Suprapubic skin (tissue), 4 donors: ENCODE measurements at regions not wholly inside any gene's neighbourhood (a gene's known extent, or its start where the extent isn't known, plus 50 kb on each side); places are given as distances from the start of the nearest gene placed in this dataset.
"Not testable (repeated sequence)": the region's sequence is repeated elsewhere in the genome, so short reads cannot be mapped to it uniquely, and the experiment has no call there.

Source experiments
- DNase-seq, 2 donors: peaks; one replicate each; pipeline ENCODE4 v3.0.0-alpha.2; 2019; ENCODE audit warnings: low spot score in 2 of 2
- H3K27ac ChIP-seq: fragments of 200-600 bp; sonication (generic); one replicate; pipeline ENCODE4 v1.5.1; 2019
- H3K27me3 ChIP-seq: fragments of 200-600 bp; sonication (generic); one replicate; pipeline ENCODE4 v1.5.1; 2019
- H3K36me3 ChIP-seq: fragments of 200-600 bp; sonication (generic); one replicate; pipeline ENCODE4 v1.5.1; 2019
- H3K4me1 ChIP-seq: fragments of 200-600 bp; sonication (generic); one replicate; pipeline ENCODE4 v1.5.1; 2019
- H3K4me3 ChIP-seq: fragments of 200-600 bp; sonication (generic); one replicate; pipeline ENCODE4 v1.5.1; 2019; ENCODE audit warnings: mild to moderate bottlenecking
- H3K9me3 ChIP-seq: fragments of 200-600 bp; sonication (generic); one replicate; pipeline ENCODE4 v1.5.1; 2019
- CTCF ChIP-seq, 2 donors: fragments of 200-600 bp in 1 of 2; fragments of 450-650 bp in 1 of 2; sonication (generic) in 1 of 2; IDR thresholded peaks; one replicate each; pipeline ENCODE4 v1.5.1; 2016 to 2019; ENCODE audit warnings: antibody characterized with exemption in 2 of 2, mild to moderate bottlenecking in 1 of 2, moderate library complexity in 1 of 2
- EP300 ChIP-seq: sonication (generic); formaldehyde crosslinking; IDR thresholded peaks from one replicate; pipeline ENCODE4 v1.6.1; 2017; ENCODE audit warnings: antibody characterized with exemption
- POLR2A ChIP-seq, 2 donors: fragments of 450-650 bp; IDR thresholded peaks; one replicate each; pipeline ENCODE4 v1.6.1; 2017; ENCODE audit warnings: antibody characterized with exemption in 2 of 2, mild to moderate bottlenecking in 2 of 2, moderate library complexity in 2 of 2
- POLR2AphosphoS5 ChIP-seq, 3 donors: sonication (generic); formaldehyde crosslinking; IDR thresholded peaks; one replicate each; pipeline ENCODE4 v1.6.1; 2017; ENCODE audit warnings: antibody characterized with exemption in 3 of 3
- WGBS: methylation state at CpG from one replicate; pipeline ENCODE4 v1.1.5; 2018; 5-methylcytosine and 5-hydroxymethylcytosine counted together

GRCh38 chr5:96112703-96113102 is 151.1 kb upstream of the ELL2 start:
- Histone ChIP-seq H3K4me3 (no peak overlapping the region), H3K9me3 (no peaks in the 10 kb centered on the region), H3K36me3 (no peaks in the 10 kb centered on the region), H3K4me1 (peaks cover 12% of the 10 kb centered on the region), H3K27ac (no peak overlapping the region), H3K27me3 (no peaks in the 10 kb centered on the region)
- no peak for DNase-seq
- 90% methylated on average over 2 of the region's 2 CpGs for WGBS
- TF ChIP-seq CTCF (IDR thresholded peaks at IDR 0.05) (no peak), POLR2AphosphoS5 (IDR thresholded peaks at IDR 0.05) (no peak), POLR2A (IDR thresholded peaks at IDR 0.05) (no peak), EP300 (no peak)

GRCh38 chr5:96112123-96112670 is 150.5 kb upstream of the ELL2 start:
- Histone ChIP-seq H3K27ac (no peak overlapping the region), H3K9me3 (no peaks in the 10 kb centered on the region), H3K4me3 (no peak overlapping the region), H3K27me3 (no peaks in the 10 kb centered on the region), H3K4me1 (peaks cover 12% of the 10 kb centered on the region), H3K36me3 (no peaks in the 10 kb centered on the region)
- no peak for TF ChIP-seq POLR2A (IDR thresholded peaks at IDR 0.05)
- no peak for DNase-seq
- 77% methylated on average over 1 of the region's 1 CpG for WGBS

- H3K27me3 ChIP-seq = no peaks in the 10 kb centered on the region
- H3K4me3 ChIP-seq = no peak overlapping the region
- no peaks in the 10 kb centered on the region for H3K36me3 ChIP-seq
- H3K9me3 ChIP-seq = no peaks in the 10 kb centered on the region
- TF ChIP-seq EP300 (no peak), POLR2AphosphoS5 (IDR thresholded peaks at IDR 0.05) (no peak), POLR2A (IDR thresholded peaks at IDR 0.05) (no peak), CTCF (IDR thresholded peaks at IDR 0.05) (no peak)
- WGBS = 94% methylated on average over 3 of the region's 3 CpGs
- H3K4me1 ChIP-seq = peaks cover 12% of the 10 kb centered on the region
- no peak for DNase-seq
- no peak overlapping the region for H3K27ac ChIP-seq
Measured at GRCh38 chr5:96111080-96111756, 149.6 kb upstream of the ELL2 start.

GRCh38 chr5:96110300-96110699 is 148.6 kb upstream of the ELL2 start:
- TF ChIP-seq EP300 = no peak
- TF ChIP-seq POLR2A (IDR thresholded peaks at IDR 0.05) = no peak
- no peak for TF ChIP-seq POLR2AphosphoS5 (IDR thresholded peaks at IDR 0.05)
- no peak for TF ChIP-seq CTCF (IDR thresholded peaks at IDR 0.05)
- peaks cover 12% of the 10 kb centered on the region for H3K4me1 ChIP-seq
- no peak overlapping the region for H3K27ac ChIP-seq
- no peaks in the 10 kb centered on the region for H3K27me3 ChIP-seq
- no peaks in the 10 kb centered on the region for H3K36me3 ChIP-seq
- no peak for DNase-seq
- no peaks in the 10 kb centered on the region for H3K9me3 ChIP-seq
- no peak overlapping the region for H3K4me3 ChIP-seq

GRCh38 chr5:96108629-96109028 is 147.0 kb upstream of the ELL2 start:
- not testable (repeated sequence) for H3K27ac ChIP-seq, DNase-seq, H3K4me1 ChIP-seq, H3K36me3 ChIP-seq, H3K27me3 ChIP-seq, H3K9me3 ChIP-seq, H3K4me3 ChIP-seq
- WGBS = 88% methylated on average over 8 of the region's 10 CpGs

- not testable (repeated sequence) for H3K27me3 ChIP-seq, H3K9me3 ChIP-seq, H3K36me3 ChIP-seq, H3K27ac ChIP-seq, H3K4me3 ChIP-seq, DNase-seq, H3K4me1 ChIP-seq
- 93% methylated on average over 4 of the region's 4 CpGs for WGBS
Measured at GRCh38 chr5:96103829-96104228, 142.2 kb upstream of the ELL2 start.
